ENCODE measurements at regions not wholly inside any gene's neighbourhood (a gene's known extent, or its start where the extent isn't known, plus 50 kb on each side); places are given as distances from the start of the nearest gene placed in this dataset.

- H3K4me1 ChIP-seq, result no peaks in the 10 kb centered on the region
- DNase-seq, result no peak
- no peak for TF ChIP-seq POLR2A (IDR thresholded peaks at IDR 0.05)
- no peak for TF ChIP-seq CTCF (IDR thresholded peaks at IDR 0.05)
- no peaks in the 10 kb centered on the region for H3K36me3 ChIP-seq
- H3K27ac ChIP-seq, result no peak overlapping the region
- intact Hi-C loops (cut with DNase I), result no loop called here
- no peaks in the 10 kb centered on the region for H3K27me3 ChIP-seq
- no peaks in the 10 kb centered on the region for H3K9me3 ChIP-seq
- WGBS, 2 donors, result 95% methylated on average over 1 of the region's 1 CpG
- H3K4me3 ChIP-seq (replicated peaks in 1 of 3), result no peak overlapping the region
Measured at GRCh38 chr1:187252923-187253322, 424.2 kb downstream of the PLA2G4A start.

DNA sequence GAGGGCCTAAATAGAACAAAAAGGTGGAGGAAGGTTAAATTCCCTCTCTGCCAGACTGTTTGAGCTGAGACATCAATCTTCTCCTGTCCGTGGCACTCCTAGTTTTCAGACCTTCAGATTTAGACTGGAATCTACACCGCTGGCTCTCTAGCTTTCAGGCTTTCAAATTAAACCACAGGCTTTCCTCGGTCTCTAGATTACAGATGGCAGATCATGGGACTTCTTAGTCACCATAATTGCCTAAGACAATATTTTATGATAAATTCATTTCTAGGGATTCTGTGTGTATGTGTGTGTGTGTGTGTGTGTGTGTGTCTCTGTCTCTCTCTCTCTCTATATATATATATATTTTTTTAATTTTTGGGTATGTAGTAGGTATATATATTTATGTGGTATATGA lies 428.7 kb downstream of the PLA2G4A start:
- H3K4me3 ChIP-seq (replicated peaks in 1 of 3), result no peak overlapping the region
- H3K4me1 ChIP-seq, result no peaks in the 10 kb centered on the region
- no peak overlapping the region for H3K27ac ChIP-seq
- H3K36me3 ChIP-seq, result no peaks in the 10 kb centered on the region
- TF ChIP-seq POLR2A (IDR thresholded peaks at IDR 0.05) (no peak), CTCF (IDR thresholded peaks at IDR 0.05) (no peak)
- no peaks in the 10 kb centered on the region for H3K9me3 ChIP-seq
- intact Hi-C loops (cut with DNase I), result no loop called here
- WGBS, 2 donors, result 78 to 84% methylated on average over 3 of the region's 3 CpGs
- H3K27me3 ChIP-seq, result no peaks in the 10 kb centered on the region
- no peak for DNase-seq

DNA sequence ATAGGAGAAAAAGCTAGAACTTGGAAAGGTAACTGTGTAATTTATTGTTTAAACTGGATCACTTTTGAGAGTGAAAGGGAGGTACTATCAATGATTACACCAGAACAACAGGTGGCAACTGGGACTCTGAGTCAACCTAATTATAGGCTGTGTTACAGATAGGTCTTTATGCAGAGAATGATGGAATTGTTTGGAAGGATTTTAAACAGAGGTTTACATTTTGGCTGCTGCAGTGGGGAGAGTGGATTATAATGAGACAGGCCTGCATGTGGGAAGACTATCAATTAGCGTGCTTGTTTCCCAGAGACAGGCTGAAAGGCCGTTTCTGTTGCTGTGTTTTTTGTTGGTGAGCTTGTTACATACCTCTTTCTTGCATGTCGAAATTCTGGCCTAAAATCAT lies 432.9 kb downstream of the PLA2G4A start:
- 61 to 65% methylated on average over 3 of the region's 3 CpGs for WGBS, 2 donors
- Histone ChIP-seq H3K4me3 (replicated peaks in 1 of 3) (no peak overlapping the region), H3K9me3 (no peaks in the 10 kb centered on the region), H3K36me3 (no peaks in the 10 kb centered on the region), H3K4me1 (no peaks in the 10 kb centered on the region), H3K27ac (no peak overlapping the region), H3K27me3 (no peaks in the 10 kb centered on the region)
- intact Hi-C loops (cut with DNase I), result no loop called here
- DNase-seq, result no peak
- TF ChIP-seq POLR2A (IDR thresholded peaks at IDR 0.05) (no peak), CTCF (IDR thresholded peaks at IDR 0.05) (no peak)

GRCh38 chr1:187262731-187263130 lies 434.0 kb downstream of the PLA2G4A start:
- no peak for DNase-seq
- Histone ChIP-seq H3K9me3 (no peaks in the 10 kb centered on the region), H3K36me3 (no peaks in the 10 kb centered on the region), H3K4me1 (no peaks in the 10 kb centered on the region), H3K27me3 (no peaks in the 10 kb centered on the region), H3K27ac (no peak overlapping the region), H3K4me3 (replicated peaks in 1 of 3) (no peak overlapping the region)
- TF ChIP-seq POLR2A (IDR thresholded peaks at IDR 0.05), result no peak
- 61 to 67% methylated on average over 2 of the region's 2 CpGs for WGBS, 2 donors
- intact Hi-C loops (cut with DNase I), result no loop called here

- TF ChIP-seq POLR2A (IDR thresholded peaks at IDR 0.05) (no peak), CTCF (IDR thresholded peaks at IDR 0.05) (no peak)
- intact Hi-C loops (cut with DNase I), result no loop called here
- no peak for DNase-seq
Measured at GRCh38 chr1:187264995-187265602, 436.4 kb downstream of the PLA2G4A start.

DNA sequence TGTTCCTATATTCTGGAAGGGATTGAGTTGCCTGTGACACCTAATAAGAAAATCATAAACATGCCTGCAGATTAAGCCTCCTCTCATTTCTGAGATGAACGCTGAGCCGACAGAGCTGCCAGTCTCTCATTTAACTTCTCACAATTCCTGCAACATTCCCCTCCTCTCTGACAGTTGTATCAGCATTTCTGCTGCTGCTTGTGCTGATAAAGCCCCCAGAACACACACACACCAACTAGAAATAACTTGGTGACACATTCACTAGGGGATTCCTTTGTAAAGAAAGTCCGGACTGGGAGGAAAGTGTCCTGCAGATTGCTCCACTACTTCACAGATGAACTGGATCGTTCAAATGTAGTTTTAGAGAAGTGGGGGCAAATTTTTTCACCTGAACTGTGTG lies 437.3 kb downstream of the PLA2G4A start:
- WGBS, 2 donors, result 46 to 57% methylated on average over 4 of the region's 4 CpGs
- H3K27ac ChIP-seq, result no peak overlapping the region
- no peaks in the 10 kb centered on the region for H3K4me1 ChIP-seq
- no peaks in the 10 kb centered on the region for H3K27me3 ChIP-seq
- DNase-seq, result no peak
- intact Hi-C loops (cut with DNase I), result no loop called here
- no peak overlapping the region for H3K4me3 ChIP-seq (replicated peaks in 1 of 3)
- no peaks in the 10 kb centered on the region for H3K9me3 ChIP-seq
- H3K36me3 ChIP-seq, result no peaks in the 10 kb centered on the region
- TF ChIP-seq POLR2A (IDR thresholded peaks at IDR 0.05) (no peak), CTCF (IDR thresholded peaks at IDR 0.05) (no peak)

More at GRCh38 chr1:187264995-187265602, 436.4 kb downstream of the PLA2G4A start:
- H3K27me3 ChIP-seq, result no peaks in the 10 kb centered on the region
- H3K9me3 ChIP-seq, result no peaks in the 10 kb centered on the region
- no peaks in the 10 kb centered on the region for H3K4me1 ChIP-seq
- H3K4me3 ChIP-seq (replicated peaks in 1 of 3), result no peak overlapping the region
- H3K27ac ChIP-seq, result no peak overlapping the region
- no peaks in the 10 kb centered on the region for H3K36me3 ChIP-seq
- WGBS, 2 donors, result 51 to 53% methylated on average over 4 of the region's 4 CpGs
